Vagina (tissue), 2 donors: ENCODE measurements at regions not wholly inside any gene's neighbourhood (a gene's known extent, or its start where the extent isn't known, plus 50 kb on each side); places are given as distances from the start of the nearest gene placed in this dataset.

Experiments used
- POLR2A ChIP-seq, 2 donors: fragments of 450-650 bp; IDR thresholded peaks; one replicate each; pipeline ENCODE4 v1.6.1; 2017; ENCODE audit warnings: antibody characterized with exemption in 2 of 2, mild to moderate bottlenecking in 2 of 2, moderate library complexity in 2 of 2
- POLR2AphosphoS5 ChIP-seq, 2 donors: sonication (generic); formaldehyde crosslinking; IDR thresholded peaks; one replicate each; pipeline ENCODE4 v1.9.0; 2017; ENCODE audit warnings: antibody characterized with exemption in 2 of 2, mild to moderate bottlenecking in 2 of 2, low read depth in 1 of 2; ENCODE audit not compliant: insufficient read depth in 1 of 2
- TF ChIP-seq, protein P1 (sequence below), 3 experiments: fragments of 450-650 bp in 2 of 3; fragments of 200-600 bp in 1 of 3; sonication (generic) in 1 of 3; IDR thresholded peaks; one replicate each; pipeline ENCODE4 v1.5.1; 2017 to 2019; ENCODE audit warnings: antibody characterized with exemption in 3 of 3, mild to moderate bottlenecking in 2 of 3, moderate library complexity in 2 of 3

DNA sequence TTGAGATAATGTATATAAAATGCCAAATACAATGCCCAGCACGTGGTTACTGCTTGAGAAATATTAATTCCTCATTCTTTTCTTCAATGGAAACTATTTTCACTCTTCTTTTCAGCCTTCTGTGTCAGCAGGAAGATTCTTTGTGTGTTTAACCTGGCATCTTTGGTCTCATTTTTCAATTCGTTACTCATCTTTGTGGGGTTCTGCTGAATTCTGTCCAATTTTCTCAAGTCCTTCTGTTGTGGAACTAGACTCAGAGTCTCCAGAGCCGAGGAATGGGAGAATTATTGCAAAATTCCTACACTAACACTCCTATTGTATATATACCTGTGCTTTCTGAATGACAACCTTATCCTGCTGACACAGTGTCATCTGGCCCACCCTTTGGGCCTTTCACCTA, 96.8 kb upstream of the RGMA start:
- TF ChIP-seq, protein P1, sequence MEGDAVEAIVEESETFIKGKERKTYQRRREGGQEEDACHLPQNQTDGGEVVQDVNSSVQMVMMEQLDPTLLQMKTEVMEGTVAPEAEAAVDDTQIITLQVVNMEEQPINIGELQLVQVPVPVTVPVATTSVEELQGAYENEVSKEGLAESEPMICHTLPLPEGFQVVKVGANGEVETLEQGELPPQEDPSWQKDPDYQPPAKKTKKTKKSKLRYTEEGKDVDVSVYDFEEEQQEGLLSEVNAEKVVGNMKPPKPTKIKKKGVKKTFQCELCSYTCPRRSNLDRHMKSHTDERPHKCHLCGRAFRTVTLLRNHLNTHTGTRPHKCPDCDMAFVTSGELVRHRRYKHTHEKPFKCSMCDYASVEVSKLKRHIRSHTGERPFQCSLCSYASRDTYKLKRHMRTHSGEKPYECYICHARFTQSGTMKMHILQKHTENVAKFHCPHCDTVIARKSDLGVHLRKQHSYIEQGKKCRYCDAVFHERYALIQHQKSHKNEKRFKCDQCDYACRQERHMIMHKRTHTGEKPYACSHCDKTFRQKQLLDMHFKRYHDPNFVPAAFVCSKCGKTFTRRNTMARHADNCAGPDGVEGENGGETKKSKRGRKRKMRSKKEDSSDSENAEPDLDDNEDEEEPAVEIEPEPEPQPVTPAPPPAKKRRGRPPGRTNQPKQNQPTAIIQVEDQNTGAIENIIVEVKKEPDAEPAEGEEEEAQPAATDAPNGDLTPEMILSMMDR (IDR thresholded peaks at IDR 0.05): no peak
- TF ChIP-seq POLR2A (IDR thresholded peaks at IDR 0.05): no peak
- no peak for TF ChIP-seq POLR2AphosphoS5 (IDR thresholded peaks at IDR 0.05; ENCODE audit: insufficient read depth in 1 of 2, low read depth in 1 of 2)
